HL-60 (cell line): ENCODE measurements at regions not wholly inside any gene's neighbourhood (a gene's known extent, or its start where the extent isn't known, plus 50 kb on each side); places are given as distances from the start of the nearest gene placed in this dataset.

Experiments used
- CTCF ChIP-seq: IDR thresholded peaks from one replicate; pipeline ENCODE4 v1.5.1; 2011; ENCODE audit warnings: low read length, control low read depth, inconsistent platforms; ENCODE audit not compliant: insufficient read depth
- POLR2AphosphoS5 ChIP-seq: IDR thresholded peaks from 2 replicates; pipeline ENCODE4 v1.6.1; 2012; ENCODE audit warnings: low read depth
- REST ChIP-seq: IDR thresholded peaks from 2 replicates; pipeline ENCODE4 v1.6.1; 2012; ENCODE audit warnings: low read depth; ENCODE audit not compliant: insufficient replicate concordance
- SPI1 ChIP-seq: IDR thresholded peaks from 2 replicates; pipeline ENCODE4 v1.6.1; 2012; ENCODE audit warnings: low read depth, mild to moderate bottlenecking, borderline replicate concordance

DNA sequence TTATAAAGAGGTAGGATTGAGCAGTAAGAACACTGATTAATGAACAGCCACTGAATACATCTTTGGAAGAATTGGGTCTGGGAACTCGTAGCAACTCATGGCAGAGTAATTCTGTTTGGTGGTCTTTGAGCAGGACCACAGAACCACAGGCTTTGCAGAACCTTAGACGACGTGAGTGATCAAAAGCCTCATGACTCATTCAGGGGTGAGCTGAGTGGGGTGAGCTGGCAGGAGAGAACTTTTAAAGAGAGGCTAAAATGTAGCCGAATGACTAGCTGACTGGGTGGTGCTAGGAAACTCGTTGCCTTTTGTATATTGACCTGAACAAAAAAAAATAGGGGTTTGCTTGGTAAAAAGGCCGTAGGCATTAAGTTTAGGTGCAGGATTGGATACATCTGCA lies 313.8 kb downstream of the TGFB2 start:
- TF ChIP-seq CTCF (no peak), REST (no peak), POLR2AphosphoS5 (no peak), SPI1 (no peak)
